Common myeloid progenitor, CD34-positive (primary cell): ENCODE measurements at regions not wholly inside any gene's neighbourhood (a gene's known extent, or its start where the extent isn't known, plus 50 kb on each side); places are given as distances from the start of the nearest gene placed in this dataset.

ENCODE experiments used
- CTCF ChIA-PET: fragments of 350-600 bp; sonication (Branson Sonifier 250); formaldehyde crosslinking; loops from one replicate; lab custom pipeline; 2021; ENCODE audit warnings: antibody characterized with exemption; lab: Charles Lee
- POLR2A ChIA-PET: fragments of 350-600 bp; sonication (Branson Sonifier 250); formaldehyde crosslinking; loops from one replicate; lab custom pipeline; 2021; ENCODE audit warnings: antibody characterized with exemption; lab: Charles Lee
- DNase-seq, 3 donors: peaks; one replicate each; pipeline versions ENCODE4 v3.0.0 to v3.0.0-alpha.2; 2013
- H3K27ac ChIP-seq, 2 experiments: 1 replicate in 1 of 2; 2 replicates in 1 of 2; pipeline ENCODE4 v1.7.0; 2013; ENCODE audit warnings: inconsistent platforms in 2 of 2, low read length in 2 of 2, mild to moderate bottlenecking in 2 of 2, low read depth in 1 of 2, moderate library complexity in 1 of 2; ENCODE audit not compliant: severe bottlenecking in 2 of 2, insufficient read depth in 1 of 2, poor library complexity in 1 of 2
- H3K27me3 ChIP-seq, 5 experiments: replicated peaks in 2 of 5; 1 replicate in 3 of 5; 2 replicates in 2 of 5; pipeline versions ENCODE4 v1.6.1 to v1.7.0; 2013; ENCODE audit warnings: low read length in 4 of 5, mild to moderate bottlenecking in 2 of 5, moderate library complexity in 2 of 5, inconsistent platforms in 1 of 5; ENCODE audit not compliant: insufficient read depth in 5 of 5, control insufficient read depth in 4 of 5
- H3K36me3 ChIP-seq, 4 experiments: 1 replicate in 2 of 4; 2 replicates in 2 of 4; pipeline versions ENCODE4 v1.6.1 to v1.7.0; 2013; ENCODE audit warnings: low read length in 3 of 4, control low read depth in 1 of 4, mild to moderate bottlenecking in 1 of 4; ENCODE audit not compliant: control insufficient read depth in 4 of 4, insufficient read depth in 4 of 4
- H3K4me1 ChIP-seq, 4 experiments: 1 replicate in 3 of 4; 2 replicates in 1 of 4; pipeline versions ENCODE4 v1.6.1 to v1.7.1; 2013; ENCODE audit warnings: low read length in 3 of 4, mild to moderate bottlenecking in 3 of 4, control low read depth in 1 of 4, inconsistent platforms in 1 of 4, moderate library complexity in 1 of 4; ENCODE audit not compliant: control insufficient read depth in 4 of 4, insufficient read depth in 4 of 4; ENCODE audit errors: control extremely low read depth in 1 of 4
- H3K4me3 ChIP-seq, 7 experiments: 1 replicate in 4 of 7; 2 replicates in 3 of 7; pipeline versions ENCODE4 v1.5.1 to v1.7.0; 2013; ENCODE audit warnings: mild to moderate bottlenecking in 7 of 7, low read length in 6 of 7, moderate library complexity in 6 of 7, inconsistent platforms in 2 of 7, low read depth in 2 of 7, control low read depth in 1 of 7; ENCODE audit not compliant: insufficient read depth in 4 of 7, control insufficient read depth in 1 of 7; ENCODE audit errors: extremely low read depth in 1 of 7
- H3K9me3 ChIP-seq, 5 experiments: 1 replicate in 4 of 5; 2 replicates in 1 of 5; pipeline versions ENCODE4 v1.6.1 to v1.7.1; 2013; ENCODE audit warnings: low read length in 4 of 5, mild to moderate bottlenecking in 2 of 5, inconsistent platforms in 1 of 5, low read depth in 1 of 5, moderate library complexity in 1 of 5; ENCODE audit not compliant: control insufficient read depth in 4 of 5, insufficient read depth in 2 of 5; ENCODE audit errors: control extremely low read depth in 1 of 5
- WGBS: methylation state at CpG from one replicate; pipeline ENCODE4 v1.1.5; 2013; ENCODE audit not compliant: insufficient coverage; 5-methylcytosine and 5-hydroxymethylcytosine counted together

DNA sequence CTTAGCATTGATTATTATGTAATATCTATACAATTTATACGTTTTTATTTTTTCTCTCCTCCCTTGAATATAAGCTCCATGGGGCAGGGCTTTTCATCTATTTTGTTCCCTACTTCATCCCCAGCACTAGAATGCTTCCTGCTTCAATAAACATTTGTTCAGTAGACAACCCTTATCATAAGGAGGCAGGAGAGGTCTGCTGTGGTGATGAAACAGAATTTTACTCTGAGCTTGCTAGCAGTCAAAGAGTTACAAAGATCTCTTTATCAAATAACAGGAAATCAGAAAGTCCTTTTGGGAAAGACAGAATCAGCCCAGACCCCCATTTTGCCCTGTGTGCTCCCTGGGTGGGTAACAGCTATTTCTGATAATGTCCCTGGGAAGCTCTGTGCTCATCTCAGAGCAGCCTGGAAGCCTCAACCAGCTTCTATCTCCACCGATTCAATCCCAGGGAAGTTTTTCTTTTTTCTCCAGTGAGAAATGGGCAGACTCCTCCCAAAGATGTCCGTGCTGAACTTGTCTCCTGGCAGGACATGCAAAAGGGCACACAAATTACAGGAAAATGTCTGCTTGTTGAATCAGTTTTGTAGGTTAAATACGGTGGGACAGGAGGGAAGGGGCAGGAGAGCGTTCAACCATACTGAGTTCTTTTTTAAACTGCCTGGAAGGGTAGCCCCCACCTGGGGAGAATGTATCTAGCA, 84.7 kb upstream of the PKDCC start:
- no peak overlapping the region for H3K27ac ChIP-seq
- CTCF ChIA-PET, result no interaction called here

DNA sequence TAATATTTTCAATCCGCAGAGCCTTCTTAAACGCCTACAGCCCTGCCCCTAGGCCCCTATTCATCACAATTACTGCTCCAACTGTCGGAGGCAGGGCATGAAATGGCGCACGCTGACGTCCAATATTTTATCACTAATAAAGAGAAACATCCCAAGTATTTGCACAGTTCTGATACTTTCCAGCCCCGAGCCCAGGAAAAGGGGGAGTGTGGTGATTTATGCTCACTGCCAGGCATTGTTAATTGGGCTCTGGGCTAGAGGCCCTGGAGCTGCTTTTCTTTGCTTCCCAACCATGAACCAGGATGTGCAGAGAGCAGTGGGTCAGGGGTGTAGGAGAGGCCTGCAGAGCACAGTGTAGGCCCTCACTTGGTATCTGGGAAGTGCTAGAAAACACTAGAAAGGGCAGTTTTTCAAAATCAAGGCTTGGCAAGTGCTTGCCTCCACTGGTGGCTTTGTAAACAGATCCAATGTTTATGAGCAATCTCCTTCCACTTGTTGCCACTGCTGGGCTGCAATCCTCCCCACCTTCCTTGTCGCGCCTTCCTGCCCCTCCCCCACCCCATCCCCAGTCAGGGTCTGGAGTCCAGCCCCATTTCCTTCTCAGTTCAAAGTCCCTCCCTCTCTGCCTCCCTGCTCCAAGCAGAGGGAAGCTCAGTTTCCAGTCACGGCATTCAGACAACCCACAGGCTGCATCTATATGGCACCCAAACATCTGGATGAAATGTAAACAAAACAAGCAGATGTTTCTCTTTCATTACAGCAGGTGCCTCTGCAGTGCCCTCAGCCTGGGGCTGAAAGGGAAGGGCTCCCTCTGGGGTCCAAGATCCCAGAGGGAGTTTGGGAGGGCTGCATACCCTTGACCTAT, 83.9 kb upstream of the PKDCC start:
- no peak overlapping the region for H3K27ac ChIP-seq
- WGBS, result 92% methylated on average over 6 of the region's 10 CpGs
- H3K4me3 ChIP-seq, result no peak overlapping the region
- no peaks in the 10 kb centered on the region for H3K36me3 ChIP-seq
- no peak for DNase-seq
- peaks cover 0 to 3% (median 0%) of the 10 kb centered on the region in 4 experiments for H3K4me1 ChIP-seq
- CTCF ChIA-PET, result no interaction called here
- no peaks in the 10 kb centered on the region for H3K9me3 ChIP-seq
- peaks cover 0 to 6% (median 0%) of the 10 kb centered on the region in 5 experiments for H3K27me3 ChIP-seq
- POLR2A ChIA-PET, result no interaction called here

More for the DNA sequence above, 84.7 kb upstream of the PKDCC start:
- Histone ChIP-seq H3K27me3 (peaks cover 0 to 6% (median 0%) of the 10 kb centered on the region in 5 experiments), H3K4me3 (no peak overlapping the region), H3K36me3 (no peaks in the 10 kb centered on the region), H3K4me1 (peaks cover 0 to 3% (median 0%) of the 10 kb centered on the region in 4 experiments), H3K9me3 (no peaks in the 10 kb centered on the region)
- no CpG with 5 or more reads among the region's 5 CpGs for WGBS
- no peak for DNase-seq
- POLR2A ChIA-PET, result no interaction called here

GRCh38 chr2:41965173-41965908, 82.5 kb upstream of the PKDCC start:
- POLR2A ChIA-PET, result no interaction called here
- no peaks in the 10 kb centered on the region for H3K36me3 ChIP-seq
- CTCF ChIA-PET, result no interaction called here
- no peak overlapping the region for H3K4me3 ChIP-seq
- H3K27me3 ChIP-seq, result peaks cover 0 to 6% (median 0%) of the 10 kb centered on the region in 5 experiments
- WGBS, result 95% methylated on average over 5 of the region's 5 CpGs
- H3K4me1 ChIP-seq, result peaks cover 0 to 3% (median 0%) of the 10 kb centered on the region in 4 experiments
- DNase-seq, result no peak
- no peaks in the 10 kb centered on the region for H3K9me3 ChIP-seq
- H3K27ac ChIP-seq, result no peak overlapping the region

- Histone ChIP-seq H3K9me3 (no peaks in the 10 kb centered on the region), H3K27ac (no peak overlapping the region), H3K4me1 (peaks cover 0 to 3% (median 0%) of the 10 kb centered on the region in 4 experiments), H3K4me3 (no peak overlapping the region), H3K36me3 (no peaks in the 10 kb centered on the region), H3K27me3 (peaks cover 0 to 6% (median 0%) of the 10 kb centered on the region in 5 experiments)
- 92% methylated on average over 2 of the region's 2 CpGs for WGBS
- ChIA-PET CTCF (no interaction called here), POLR2A (no interaction called here)
- peak in 2 of 3 donors; percentile 2 to 23 for DNase-seq
Measured at GRCh38 chr2:41965909-41966295, 81.9 kb upstream of the PKDCC start.

DNA sequence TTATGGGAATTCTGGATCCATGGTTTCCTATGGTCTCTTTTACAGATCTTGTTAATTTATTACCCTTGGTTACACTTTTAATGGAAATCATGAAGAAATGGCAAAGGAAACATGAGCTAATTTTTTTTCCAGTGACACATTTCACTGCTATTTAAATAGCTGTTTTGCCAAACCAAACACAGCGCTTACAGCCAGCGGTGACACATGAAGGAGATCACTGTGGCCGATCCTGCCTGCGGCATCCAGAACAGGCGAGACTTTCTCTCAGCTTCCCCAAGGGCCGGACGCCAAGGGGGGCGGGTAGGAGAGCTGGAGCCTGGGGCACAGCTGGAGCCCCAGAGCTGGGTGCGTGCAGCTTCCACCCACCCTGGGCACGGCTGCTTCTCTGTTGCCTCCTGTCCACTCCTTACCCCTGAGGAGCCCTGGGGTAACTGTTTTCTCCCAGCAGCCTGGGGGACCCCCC, 81.4 kb upstream of the PKDCC start:
- H3K27me3 ChIP-seq, result peaks cover 0 to 6% (median 0%) of the 10 kb centered on the region in 5 experiments
- H3K4me1 ChIP-seq, result peaks cover 0 to 3% (median 0%) of the 10 kb centered on the region in 4 experiments
- ChIA-PET POLR2A (no interaction called here), CTCF (no interaction called here)
- no peak overlapping the region for H3K27ac ChIP-seq
- H3K9me3 ChIP-seq, result no peaks in the 10 kb centered on the region
- DNase-seq, result peak in 1 of 3 donors; percentile 6
- no peaks in the 10 kb centered on the region for H3K36me3 ChIP-seq
- WGBS, result 87% methylated on average over 5 of the region's 10 CpGs
- no peak overlapping the region for H3K4me3 ChIP-seq

DNA sequence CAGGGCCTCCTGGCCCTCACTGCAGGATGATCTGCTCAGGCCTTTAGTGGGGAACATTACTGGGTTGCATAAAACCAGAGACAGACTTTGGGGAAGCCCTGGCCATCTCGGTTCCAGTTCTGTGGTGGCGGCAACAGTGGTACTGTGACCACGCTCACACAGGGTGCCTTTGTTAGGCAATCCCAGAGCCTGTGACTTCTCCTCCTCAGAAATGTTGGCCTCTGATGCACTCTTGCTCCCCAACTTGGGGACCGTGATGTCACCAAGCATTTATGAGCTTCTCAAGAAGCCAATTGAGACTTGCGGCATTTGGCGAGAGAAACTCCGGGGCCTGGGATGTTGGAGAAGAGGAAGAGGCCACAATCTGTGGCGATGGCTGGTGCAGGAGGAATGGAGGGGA, 80.9 kb upstream of the PKDCC start:
- 91% methylated on average over 8 of the region's 8 CpGs for WGBS

More for the DNA sequence above, 80.9 kb upstream of the PKDCC start:
- Histone ChIP-seq H3K9me3 (no peaks in the 10 kb centered on the region), H3K4me3 (no peak overlapping the region), H3K27ac (no peak overlapping the region), H3K4me1 (peaks cover 0 to 3% (median 0%) of the 10 kb centered on the region in 4 experiments), H3K27me3 (peaks cover 0 to 4% (median 0%) of the 10 kb centered on the region in 5 experiments), H3K36me3 (no peaks in the 10 kb centered on the region)
- CTCF ChIA-PET, result no interaction called here
- no peak for DNase-seq
- POLR2A ChIA-PET, result no interaction called here
